ENCODE measurements at regions not wholly inside any gene's neighbourhood (a gene's known extent, or its start where the extent isn't known, plus 50 kb on each side); places are given as distances from the start of the nearest gene placed in this dataset.

DNA sequence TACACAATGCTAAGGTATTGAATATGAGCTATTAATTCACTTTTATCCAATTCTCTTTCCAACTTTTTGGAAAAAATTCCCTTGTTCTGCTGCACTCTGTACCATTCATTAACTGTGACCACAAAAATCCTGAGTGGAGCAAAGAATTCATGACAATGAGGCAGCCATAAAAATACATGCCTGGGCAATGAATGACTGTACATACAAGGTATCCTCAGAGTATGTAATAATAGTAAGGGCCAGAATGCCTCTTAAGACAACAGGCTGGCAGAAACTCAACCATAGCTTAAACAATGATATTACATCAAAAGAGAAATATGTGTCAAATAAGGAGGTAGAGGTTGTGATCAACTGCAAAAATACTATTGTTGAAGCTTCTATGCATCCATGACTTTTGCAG is 74.7 kb upstream of the CA10 start:
- no peaks in the 10 kb centered on the region for H3K36me3 ChIP-seq (ENCODE audit: control insufficient read depth, insufficient read depth, low read length)
- no peak overlapping the region for H3K18ac ChIP-seq (ENCODE audit: low read depth, low read length)
- no peak overlapping the region for H3K14ac ChIP-seq (replicated peaks; ENCODE audit: low read depth, low read length)
- H3K9me3 ChIP-seq (ENCODE audit: control insufficient read depth, insufficient read depth, low read length) = peaks cover 5% of the 10 kb centered on the region; the same call in 1 of the 2 replicates
- no peak overlapping the region for H3K9ac ChIP-seq (ENCODE audit: low read depth, low read length)
- no peak overlapping the region for H3K4me2 ChIP-seq (ENCODE audit: low read depth, low read length)
- H3K27ac ChIP-seq (ENCODE audit: insufficient read depth, low read length) = no peak overlapping the region
- no peaks in the 10 kb centered on the region for H3K4me1 ChIP-seq (ENCODE audit: control insufficient read depth, insufficient read depth, low read length)
- no peak overlapping the region for H2BK5ac ChIP-seq (ENCODE audit: low read depth, low read length, poor library complexity, severe bottlenecking)
- no peaks in the 10 kb centered on the region for H3K27me3 ChIP-seq (ENCODE audit: control insufficient read depth, insufficient read depth, low read length)
- ChIA-PET POLR2A (ENCODE audit: unreplicated experiment) (no interaction called here), CTCF (no interaction called here)
- ATAC-seq (ENCODE audit: low read depth) (no peak), DNase-seq (no peak)
- intact Hi-C loops (cut with micrococcal nuclease) (no loop called here), dilution Hi-C loops (cut with HindIII; ENCODE audit: low sequenced_read_pairs, unreplicated experiment) (no loop called here), in situ Hi-C loops (cut with MboI; ENCODE audit: low sequenced_read_pairs) (no loop called here)
- no peak overlapping the region for H2AK9ac ChIP-seq (replicated peaks; ENCODE audit: low read depth, low read length, poor library complexity)
- no peak overlapping the region for H4K5ac ChIP-seq (ENCODE audit: low read depth, low read length)
- no peak overlapping the region for H3K56ac ChIP-seq (ENCODE audit: extremely low read depth, insufficient read depth, low read length)
- no peak overlapping the region for H3K4me3 ChIP-seq (ENCODE audit: insufficient read depth, low read depth, low read length)
- no peaks in the 10 kb centered on the region for H4K20me1 ChIP-seq (ENCODE audit: insufficient read depth, low read length)
- no peaks in the 10 kb centered on the region for H3K9me1 ChIP-seq (ENCODE audit: insufficient read depth, low read length)
- BruUV-seq (replicated peaks) = no TSS peak
- H2BK15ac ChIP-seq (ENCODE audit: low read depth, low read length) = no peak overlapping the region
- no peak overlapping the region for H3K23ac ChIP-seq (ENCODE audit: low read depth, low read length)
- no peak overlapping the region for H2BK120ac ChIP-seq (ENCODE audit: low read depth, low read length)
- TF ChIP-seq RFX5 (IDR thresholded peaks at IDR 0.05; ENCODE audit: low read depth, low read length) = no peak
- TF ChIP-seq, protein P1, sequence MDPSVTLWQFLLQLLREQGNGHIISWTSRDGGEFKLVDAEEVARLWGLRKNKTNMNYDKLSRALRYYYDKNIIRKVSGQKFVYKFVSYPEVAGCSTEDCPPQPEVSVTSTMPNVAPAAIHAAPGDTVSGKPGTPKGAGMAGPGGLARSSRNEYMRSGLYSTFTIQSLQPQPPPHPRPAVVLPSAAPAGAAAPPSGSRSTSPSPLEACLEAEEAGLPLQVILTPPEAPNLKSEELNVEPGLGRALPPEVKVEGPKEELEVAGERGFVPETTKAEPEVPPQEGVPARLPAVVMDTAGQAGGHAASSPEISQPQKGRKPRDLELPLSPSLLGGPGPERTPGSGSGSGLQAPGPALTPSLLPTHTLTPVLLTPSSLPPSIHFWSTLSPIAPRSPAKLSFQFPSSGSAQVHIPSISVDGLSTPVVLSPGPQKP (IDR thresholded peaks at IDR 0.05; ENCODE audit: borderline replicate concordance, low read depth, low read length) = no peak
- no peak overlapping the region for H2BK20ac ChIP-seq (ENCODE audit: low read depth, low read length)
- H3K79me1 ChIP-seq (ENCODE audit: low read depth in 1 of 2, low read length in 2 of 2) = no peaks in the 10 kb centered on the region
- no peak overlapping the region for H3K4ac ChIP-seq (ENCODE audit: low read depth, low read length)
- no peak overlapping the region for H2AK5ac ChIP-seq (ENCODE audit: low read depth, low read length)
- H4K91ac ChIP-seq (ENCODE audit: insufficient read depth, low read depth, low read length) = no peak overlapping the region
- H2AFZ ChIP-seq (replicated peaks; ENCODE audit: low read length, poor library complexity) = no peak overlapping the region
- no peak overlapping the region for H4K8ac ChIP-seq (ENCODE audit: low read depth in 2 of 2, low read length in 2 of 2)

Data from IMR-90 (cell line).